AG04450 (cell line): ENCODE measurements at regions not wholly inside any gene's neighbourhood (a gene's known extent, or its start where the extent isn't known, plus 50 kb on each side); places are given as distances from the start of the nearest gene placed in this dataset.
A peak's percentile ranks its signal among the peaks of the same experiment; 100 is the strongest.

Source experiments
- CTCF ChIA-PET: fragments of 300-600, 350-600 bp; formaldehyde crosslinking; extraction: SDS; loops from one replicate; lab custom pipeline; 2022; ENCODE audit warnings: antibody characterized with exemption, inconsistent platforms; lab: Charles Lee
- POLR2A ChIA-PET: fragments of 350-600 bp; formaldehyde crosslinking; extraction: SDS; loops from one replicate; lab custom pipeline; 2021; ENCODE audit warnings: antibody characterized with exemption, inconsistent platforms; lab: Yijun Ruan, JAX
- DNase-seq: peaks from one replicate; pipeline ENCODE4 v3.0.0-alpha.2; 2011; ENCODE audit warnings: low read depth, low spot score
- H3K27ac ChIP-seq: one replicate; pipeline ENCODE4 v1.5.1; 2012; ENCODE audit warnings: low read depth, low read length, control low read depth
- H3K27me3 ChIP-seq: one replicate; pipeline ENCODE4 v1.6.0; 2012; ENCODE audit warnings: low read length; ENCODE audit not compliant: control insufficient read depth, insufficient read depth
- H3K4me3 ChIP-seq: 2 replicates; pipeline ENCODE4 v1.5.1; 2011; ENCODE audit warnings: mild to moderate bottlenecking, low read depth, low read length, control low read depth
- H3K9me3 ChIP-seq: 2 replicates; pipeline ENCODE4 v1.5.1; 2012; ENCODE audit warnings: low read length; ENCODE audit not compliant: control insufficient read depth, insufficient read depth
- CTCF ChIP-seq: IDR thresholded peaks from 2 replicates; pipeline ENCODE4 v1.5.1; 2011; ENCODE audit warnings: low read depth, low read length, control low read depth, inconsistent platforms

DNA sequence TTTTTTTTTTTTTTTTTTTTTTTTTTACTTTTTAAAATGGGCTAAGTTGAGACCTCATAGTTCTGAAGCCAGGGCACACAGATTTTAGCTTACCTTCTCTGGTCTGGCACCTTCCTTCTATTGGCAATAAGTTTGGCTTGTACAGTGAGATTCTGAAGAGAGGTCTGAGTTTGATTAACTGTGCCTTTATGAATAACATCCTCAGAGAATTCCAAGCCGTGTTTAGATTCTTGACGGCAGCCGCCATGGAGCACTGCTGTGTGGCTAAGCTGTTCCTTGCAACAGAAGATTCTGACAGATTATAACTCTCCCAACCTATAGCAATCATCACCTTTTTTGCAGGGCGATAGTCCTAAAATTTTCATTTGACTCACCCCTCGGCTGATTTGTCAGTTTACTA, 354.9 kb upstream of the FAR2 start:
- no peaks in the 10 kb centered on the region for H3K9me3 ChIP-seq
- H3K4me3 ChIP-seq = no peak overlapping the region
- H3K27me3 ChIP-seq = no peaks in the 10 kb centered on the region
- DNase-seq = no peak
- no peak for TF ChIP-seq CTCF
- ChIA-PET POLR2A (no interaction called here), CTCF (interaction anchor here (0.6 kb wide), 1 partner anchor 771 kb away, joined by 3 read pairs; no protein-coding TSS in a partner anchor)
- no peak overlapping the region for H3K27ac ChIP-seq

DNA sequence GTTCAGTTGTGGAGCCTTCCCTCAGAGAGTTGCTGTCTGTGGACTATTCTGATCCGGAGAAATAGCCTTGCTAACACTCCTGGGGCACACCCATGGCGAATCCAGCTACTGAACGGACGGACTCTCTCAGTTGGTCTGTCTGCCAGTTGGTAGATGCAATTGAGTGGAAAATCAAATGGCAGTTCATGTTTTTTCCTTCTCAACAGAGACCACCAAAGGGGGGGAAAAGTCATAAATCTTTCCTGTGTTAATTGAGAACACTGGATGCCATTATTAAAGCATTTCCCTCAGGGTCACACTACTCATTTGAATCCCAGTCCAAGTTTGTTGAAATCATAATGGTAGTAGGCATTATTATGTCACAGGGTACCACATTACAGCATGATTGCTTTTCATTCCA, 354.3 kb upstream of the FAR2 start:
- CTCF ChIA-PET = no interaction called here
- POLR2A ChIA-PET = no interaction called here
- H3K9me3 ChIP-seq = no peaks in the 10 kb centered on the region
- TF ChIP-seq CTCF = no peak
- H3K27ac ChIP-seq = no peak overlapping the region
- no peak overlapping the region for H3K4me3 ChIP-seq
- DNase-seq = no peak
- no peaks in the 10 kb centered on the region for H3K27me3 ChIP-seq

DNA sequence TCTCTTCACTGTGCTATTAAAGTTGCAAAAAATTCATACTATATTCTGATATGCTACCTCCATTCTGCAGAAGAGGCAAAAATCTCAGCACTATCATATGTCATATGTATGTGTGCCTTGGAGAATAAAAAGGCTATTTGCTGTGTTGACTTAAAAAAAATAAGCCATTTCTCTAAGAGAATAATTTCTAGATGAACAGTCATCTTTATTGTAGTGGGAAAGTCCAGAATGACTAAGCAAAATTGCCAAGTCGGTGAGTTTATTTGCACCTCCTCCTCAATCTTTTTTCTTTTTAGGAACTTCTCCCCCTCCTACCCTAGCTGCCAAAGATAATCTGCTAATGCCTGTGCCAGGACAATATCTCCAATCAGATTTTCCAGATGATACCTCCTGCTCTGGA, 353.8 kb upstream of the FAR2 start:
- Histone ChIP-seq H3K4me3 (no peak overlapping the region), H3K9me3 (no peaks in the 10 kb centered on the region), H3K27ac (no peak overlapping the region), H3K27me3 (no peaks in the 10 kb centered on the region)
- no peak for TF ChIP-seq CTCF
- ChIA-PET POLR2A (no interaction called here), CTCF (no interaction called here)
- peak; percentile 7 for DNase-seq

DNA sequence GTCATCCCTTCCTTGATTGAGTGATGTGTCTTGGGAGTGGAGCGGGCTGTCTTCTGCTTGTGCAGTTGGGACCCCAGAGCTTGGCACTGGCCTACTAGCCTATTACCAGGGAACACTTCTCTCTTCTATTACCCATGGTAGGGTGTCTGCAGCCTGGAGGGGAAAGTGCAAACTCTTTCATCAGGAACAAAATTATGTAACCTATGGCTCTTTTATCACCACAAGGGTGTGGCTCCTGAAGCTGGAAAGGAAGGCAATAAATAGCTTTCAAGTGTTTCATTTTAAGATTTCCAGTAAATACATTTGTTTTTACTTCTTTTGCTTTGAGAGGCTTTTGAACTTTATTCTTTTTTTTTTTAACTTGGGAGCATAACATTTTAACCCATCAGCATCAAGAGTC, 349.7 kb upstream of the FAR2 start:
- no peaks in the 10 kb centered on the region for H3K27me3 ChIP-seq
- no peaks in the 10 kb centered on the region for H3K9me3 ChIP-seq
- ChIA-PET POLR2A (no interaction called here), CTCF (no interaction called here)
- no peak overlapping the region for H3K4me3 ChIP-seq
- DNase-seq = no peak
- H3K27ac ChIP-seq = no peak overlapping the region
- no peak for TF ChIP-seq CTCF

DNA sequence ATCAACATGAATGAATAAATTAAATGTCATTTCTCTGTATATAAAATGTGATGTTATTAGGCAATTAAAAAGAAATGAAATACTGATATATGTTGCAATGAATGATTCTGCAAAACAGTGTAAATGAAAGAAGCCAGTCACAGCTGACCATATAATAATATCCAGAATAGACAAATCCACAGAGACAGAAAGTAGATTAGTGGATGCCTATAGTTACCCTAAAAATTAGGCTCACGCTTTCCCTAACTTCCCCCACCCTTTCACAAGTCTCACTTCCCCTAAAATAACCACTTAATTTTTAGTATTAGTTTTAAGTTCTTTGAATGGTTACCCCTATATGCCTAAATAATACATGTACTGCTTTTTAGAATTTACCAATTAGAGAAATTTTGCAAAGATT, 348.9 kb upstream of the FAR2 start:
- no peak overlapping the region for H3K27ac ChIP-seq
- H3K4me3 ChIP-seq = no peak overlapping the region
- H3K27me3 ChIP-seq = no peaks in the 10 kb centered on the region
- H3K9me3 ChIP-seq = no peaks in the 10 kb centered on the region
- no peak for TF ChIP-seq CTCF
- CTCF ChIA-PET = no interaction called here
- no peak for DNase-seq
- POLR2A ChIA-PET = no interaction called here
